H9 (cell line): ENCODE measurements at regions not wholly inside any gene's neighbourhood (a gene's known extent, or its start where the extent isn't known, plus 50 kb on each side); places are given as distances from the start of the nearest gene placed in this dataset.

Source experiments
- DNase-seq: peaks from one replicate; pipeline ENCODE4 v3.0.0-alpha.2; 2017
- H2AFZ ChIP-seq: one replicate; pipeline ENCODE4 v1.6.1; 2013; ENCODE audit warnings: mild to moderate bottlenecking, low read length, control low read depth, moderate library complexity
- H2AK5ac ChIP-seq: 2 replicates; pipeline ENCODE4 v1.6.1; 2013; ENCODE audit warnings: low read length, control low read depth, mixed read lengths; ENCODE audit not compliant: insufficient read length
- H2BK120ac ChIP-seq: one replicate; pipeline ENCODE4 v1.6.1; 2013; ENCODE audit warnings: low read depth, mild to moderate bottlenecking, low read length, control low read depth, inconsistent platforms; ENCODE audit not compliant: poor library complexity, severe bottlenecking
- H2BK12ac ChIP-seq: 2 replicates; pipeline ENCODE4 v1.6.1; 2013; ENCODE audit warnings: low read length, control low read depth, mixed read lengths, low read depth; ENCODE audit not compliant: insufficient read length
- H2BK15ac ChIP-seq: 2 replicates; pipeline ENCODE4 v1.6.1; 2013; ENCODE audit warnings: low read depth, low read length, control low read depth
- H2BK20ac ChIP-seq: one replicate; pipeline ENCODE4 v1.6.1; 2013; ENCODE audit warnings: low read depth, mild to moderate bottlenecking, low read length, control low read depth, inconsistent platforms; ENCODE audit not compliant: poor library complexity, severe bottlenecking
- H2BK5ac ChIP-seq: 2 replicates; pipeline ENCODE4 v1.6.1; 2013; ENCODE audit warnings: low read length, control low read depth, mixed read lengths; ENCODE audit not compliant: insufficient read length
- H3K14ac ChIP-seq: 2 replicates; pipeline ENCODE4 v1.6.1; 2013; ENCODE audit warnings: low read length, control low read depth; ENCODE audit not compliant: insufficient read depth
- H3K18ac ChIP-seq: 2 replicates; pipeline ENCODE4 v1.6.1; 2013; ENCODE audit warnings: low read depth, mild to moderate bottlenecking, mixed read lengths, low read length, control low read depth; ENCODE audit not compliant: insufficient read length
- H3K23ac ChIP-seq: 2 replicates; pipeline ENCODE4 v1.6.1; 2013; ENCODE audit warnings: low read length, control low read depth, mixed read lengths, low read depth; ENCODE audit not compliant: insufficient read length
- H3K23me2 ChIP-seq: 2 replicates; pipeline ENCODE4 v1.6.1; 2013; ENCODE audit warnings: low read depth, mild to moderate bottlenecking, mixed read lengths, low read length, control low read depth; ENCODE audit not compliant: insufficient read length, poor library complexity, severe bottlenecking
- H3K27ac ChIP-seq: 2 replicates; pipeline ENCODE4 v1.5.1; 2013; ENCODE audit warnings: low read length, control low read depth, mixed read lengths, low read depth; ENCODE audit not compliant: insufficient read length
- H3K27me3 ChIP-seq: 2 replicates; pipeline ENCODE4 v1.6.1; 2013; ENCODE audit warnings: low read length, control low read depth, inconsistent platforms; ENCODE audit not compliant: insufficient read depth
- H3K4ac ChIP-seq: 2 replicates; pipeline ENCODE4 v1.6.1; 2013; ENCODE audit warnings: low read depth, mild to moderate bottlenecking, control low read depth, inconsistent platforms, low read length, moderate library complexity
- H3K4me1 ChIP-seq: 2 replicates; pipeline ENCODE4 v1.6.1; 2013; ENCODE audit warnings: low read length, control low read depth, inconsistent platforms; ENCODE audit not compliant: insufficient read depth
- H3K4me2 ChIP-seq: 2 replicates; pipeline ENCODE4 v1.6.1; 2013; ENCODE audit warnings: low read length, control low read depth, mixed read lengths; ENCODE audit not compliant: insufficient read length, insufficient read depth
- H3K56ac ChIP-seq: 2 replicates; pipeline ENCODE4 v1.6.1; 2013; ENCODE audit warnings: low read depth, mild to moderate bottlenecking, mixed read lengths, low read length, control low read depth; ENCODE audit not compliant: insufficient read length
- H3K79me1 ChIP-seq: 2 replicates; pipeline ENCODE4 v1.6.1; 2013; ENCODE audit warnings: low read depth, mild to moderate bottlenecking, moderate library complexity, low read length, control low read depth, inconsistent platforms; ENCODE audit not compliant: insufficient read depth, poor library complexity, severe bottlenecking
- H3K79me2 ChIP-seq: 2 replicates; pipeline ENCODE4 v1.6.1; 2013; ENCODE audit warnings: low read length, control low read depth, inconsistent platforms; ENCODE audit not compliant: insufficient read depth
- H3K9ac ChIP-seq: 2 replicates; pipeline ENCODE4 v1.6.1; 2013; ENCODE audit warnings: low read length, control low read depth, mixed read lengths; ENCODE audit not compliant: insufficient read length; ENCODE audit errors: extremely low read depth
- H3K9me3 ChIP-seq: one replicate; pipeline ENCODE4 v1.6.1; 2013; ENCODE audit warnings: low read depth, low read length, inconsistent platforms; ENCODE audit not compliant: control insufficient read depth
- H3T11ph ChIP-seq: one replicate; pipeline ENCODE4 v1.6.1; 2013; ENCODE audit warnings: mild to moderate bottlenecking, low read length, control low read depth, inconsistent platforms
- H4K20me1 ChIP-seq: one replicate; pipeline ENCODE4 v1.6.1; 2013; ENCODE audit not compliant: control insufficient read depth, insufficient read length, insufficient read depth
- H4K5ac ChIP-seq: 2 replicates; pipeline ENCODE4 v1.6.1; 2013; ENCODE audit warnings: low read depth, mild to moderate bottlenecking, mixed read lengths, low read length, control low read depth; ENCODE audit not compliant: insufficient read length
- H4K8ac ChIP-seq: replicated peaks from 2 replicates; pipeline ENCODE4 v1.6.1; 2013; ENCODE audit warnings: low read length, control low read depth, mixed read lengths, low read depth; ENCODE audit not compliant: insufficient read length
- H4K91ac ChIP-seq: 2 replicates; pipeline ENCODE4 v1.6.1; 2013; ENCODE audit warnings: low read depth, mild to moderate bottlenecking, moderate library complexity, mixed read lengths, low read length, control low read depth; ENCODE audit not compliant: insufficient read length
- H3K27ac Mint-ChIP-seq, 3 experiments: 2 replicates in 2 of 3; 3 replicates in 1 of 3; pipeline ENCODE4 v1.8.0; 2020 to 2021; ENCODE audit warnings: mixed read lengths in 3 of 3, mild to moderate bottlenecking in 1 of 3, moderate library complexity in 1 of 3
- H3K27me3 Mint-ChIP-seq: 2 replicates; pipeline ENCODE4 v1.8.0; 2021; ENCODE audit warnings: low read depth, mild to moderate bottlenecking, moderate library complexity, mixed read lengths
- H3K36me3 Mint-ChIP-seq, 3 experiments: 2 replicates in 2 of 3; 3 replicates in 1 of 3; pipeline ENCODE4 v1.8.0; 2020 to 2021; ENCODE audit warnings: low read depth in 3 of 3, mixed read lengths in 3 of 3; ENCODE audit not compliant: insufficient read depth in 1 of 3
- H3K4me1 Mint-ChIP-seq, 2 experiments: 2 replicates each; pipeline ENCODE4 v1.8.0; 2020; ENCODE audit warnings: mixed read lengths in 2 of 2
- H3K4me3 Mint-ChIP-seq, 2 experiments: 2 replicates in 1 of 2; 3 replicates in 1 of 2; pipeline ENCODE4 v1.8.0; 2020 to 2021; ENCODE audit warnings: mild to moderate bottlenecking in 2 of 2, mixed read lengths in 2 of 2, moderate library complexity in 1 of 2
- H3K9me3 Mint-ChIP-seq, 2 experiments: 2 replicates in 1 of 2; 3 replicates in 1 of 2; pipeline ENCODE4 v1.8.0; 2020; ENCODE audit warnings: mild to moderate bottlenecking in 2 of 2, mixed read lengths in 2 of 2, moderate library complexity in 1 of 2
- WGBS: extraction: QIAGEN DNeasy Blood & Tissue Kit; methylation state at CpG from one replicate; pipeline ENCODE4 v1.1.7; 2013; ENCODE audit warnings: missing lambda C conversion rate, low lambda C conversion rate, mixed read lengths; ENCODE audit not compliant: insufficient read length; ENCODE audit errors: extremely low coverage; 5-methylcytosine and 5-hydroxymethylcytosine counted together
- TF ChIP-seq, protein P1 (sequence below): fragments of 200-600 bp; sonication (generic); conservative IDR thresholded peaks from 3 replicates; pipeline ENCODE4 v1.8.0; 2021; ENCODE audit warnings: antibody characterized with exemption, mild to moderate bottlenecking

DNA sequence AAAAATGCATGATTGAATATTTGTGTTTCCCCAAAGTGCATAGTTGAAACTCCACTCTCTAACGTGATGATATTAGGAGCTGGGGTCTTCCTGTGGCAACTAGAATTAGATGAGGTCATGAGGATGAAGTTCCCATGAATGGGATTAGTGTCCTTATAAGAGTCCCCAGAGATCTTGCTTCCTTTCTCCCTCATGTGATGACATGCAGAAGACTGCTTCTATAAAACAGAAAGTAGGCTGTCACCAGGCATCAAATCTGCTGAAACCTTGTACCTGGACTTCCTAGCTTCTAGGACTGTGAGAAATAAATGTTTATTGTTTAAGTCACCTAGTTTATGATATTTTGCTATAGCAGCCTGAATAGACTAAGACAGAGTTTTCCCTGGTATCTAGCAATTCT lies 586.5 kb upstream of the EPHA7 start:
- no peaks in the 10 kb centered on the region for H3K79me2 ChIP-seq
- no peak overlapping the region for H3K4ac ChIP-seq
- H3K9me3 ChIP-seq: no peaks in the 10 kb centered on the region
- H2BK12ac ChIP-seq: no peak overlapping the region
- H3K14ac ChIP-seq: no peak overlapping the region
- H3T11ph ChIP-seq: no peak overlapping the region
- no peak overlapping the region for H2BK120ac ChIP-seq
- no peak overlapping the region for H3K23ac ChIP-seq
- H4K8ac ChIP-seq: no peak overlapping the region
- Mint-ChIP-seq H3K9me3 (no peaks in the 10 kb centered on the region), H3K27ac (no peak overlapping the region), H3K36me3 (no peaks in the 10 kb centered on the region), H3K4me3 (no peak overlapping the region), H3K27me3 (no peaks in the 10 kb centered on the region), H3K4me1 (no peaks in the 10 kb centered on the region)
- no peak overlapping the region for H3K56ac ChIP-seq
- H3K27me3 ChIP-seq: no peaks in the 10 kb centered on the region
- no peak overlapping the region for H3K4me2 ChIP-seq
- no peaks in the 10 kb centered on the region for H3K23me2 ChIP-seq
- no peak overlapping the region for H2BK5ac ChIP-seq
- H3K27ac ChIP-seq: no peak overlapping the region
- no peaks in the 10 kb centered on the region for H3K79me1 ChIP-seq
- no peak overlapping the region for H3K9ac ChIP-seq
- no peak overlapping the region for H4K5ac ChIP-seq
- TF ChIP-seq, protein P1, sequence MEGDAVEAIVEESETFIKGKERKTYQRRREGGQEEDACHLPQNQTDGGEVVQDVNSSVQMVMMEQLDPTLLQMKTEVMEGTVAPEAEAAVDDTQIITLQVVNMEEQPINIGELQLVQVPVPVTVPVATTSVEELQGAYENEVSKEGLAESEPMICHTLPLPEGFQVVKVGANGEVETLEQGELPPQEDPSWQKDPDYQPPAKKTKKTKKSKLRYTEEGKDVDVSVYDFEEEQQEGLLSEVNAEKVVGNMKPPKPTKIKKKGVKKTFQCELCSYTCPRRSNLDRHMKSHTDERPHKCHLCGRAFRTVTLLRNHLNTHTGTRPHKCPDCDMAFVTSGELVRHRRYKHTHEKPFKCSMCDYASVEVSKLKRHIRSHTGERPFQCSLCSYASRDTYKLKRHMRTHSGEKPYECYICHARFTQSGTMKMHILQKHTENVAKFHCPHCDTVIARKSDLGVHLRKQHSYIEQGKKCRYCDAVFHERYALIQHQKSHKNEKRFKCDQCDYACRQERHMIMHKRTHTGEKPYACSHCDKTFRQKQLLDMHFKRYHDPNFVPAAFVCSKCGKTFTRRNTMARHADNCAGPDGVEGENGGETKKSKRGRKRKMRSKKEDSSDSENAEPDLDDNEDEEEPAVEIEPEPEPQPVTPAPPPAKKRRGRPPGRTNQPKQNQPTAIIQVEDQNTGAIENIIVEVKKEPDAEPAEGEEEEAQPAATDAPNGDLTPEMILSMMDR: no peak
- H3K18ac ChIP-seq: no peak overlapping the region
- no CpG with 5 or more reads among the region's 1 CpG for WGBS
- no peak overlapping the region for H2AFZ ChIP-seq
- DNase-seq: no peak
- no peaks in the 10 kb centered on the region for H4K20me1 ChIP-seq
- H3K4me1 ChIP-seq: no peaks in the 10 kb centered on the region
- no peak overlapping the region for H2BK20ac ChIP-seq
- H2BK15ac ChIP-seq: no peak overlapping the region
- no peak overlapping the region for H2AK5ac ChIP-seq
- no peak overlapping the region for H4K91ac ChIP-seq
